SK-N-SH treated with all-trans-retinoic acid at 6 μM for 48 hours (cell line): ENCODE measurements at regions not wholly inside any gene's neighbourhood (a gene's known extent, or its start where the extent isn't known, plus 50 kb on each side); places are given as distances from the start of the nearest gene placed in this dataset.

Source experiments
- ATAC-seq: fragments of 200-7000 bp; cut with Tn5 transposase; 3 replicates; pipeline ENCODE4 v1.9.1; 2020; ENCODE audit warnings: mild to moderate bottlenecking, moderate library complexity
- ARNTL ChIP-seq: fragments of 450-650 bp; formaldehyde crosslinking; IDR thresholded peaks from 2 replicates; pipeline ENCODE4 v1.5.0; 2020; ENCODE audit warnings: low read depth, mild to moderate bottlenecking, moderate library complexity, borderline replicate concordance
- BACH2 ChIP-seq: fragments of 250-450 bp; sonication (Bioruptor Pico); IDR thresholded peaks from 2 replicates; pipeline ENCODE4 v1.9.0; 2021; ENCODE audit warnings: mild to moderate bottlenecking, borderline replicate concordance
- CREB5 ChIP-seq: fragments of 250-450 bp; sonication (Bioruptor Pico); IDR thresholded peaks from 2 replicates; pipeline ENCODE4 v1.5.1; 2020; ENCODE audit warnings: low read depth, mild to moderate bottlenecking, moderate library complexity
- CSDC2 ChIP-seq: fragments of 250-450 bp; sonication (Bioruptor Pico); IDR thresholded peaks from 2 replicates; pipeline ENCODE4 v1.5.0; 2020; ENCODE audit warnings: mild to moderate bottlenecking, moderate library complexity
- CSRNP3 ChIP-seq: fragments of 250-450 bp; sonication (Bioruptor Pico); IDR thresholded peaks from 2 replicates; pipeline ENCODE4 v1.5.1; 2021; ENCODE audit warnings: mild to moderate bottlenecking, moderate library complexity
- ESRRG ChIP-seq: fragments of 250-450 bp; sonication (Bioruptor Pico); IDR thresholded peaks from 2 replicates; pipeline ENCODE4 v1.6.1; 2021; ENCODE audit warnings: mild to moderate bottlenecking
- GLIS3 ChIP-seq: fragments of 250-450 bp; sonication (Bioruptor Pico); IDR thresholded peaks from 2 replicates; pipeline ENCODE4 v1.5.0; 2020; ENCODE audit warnings: mild to moderate bottlenecking, moderate library complexity
- ISL1 ChIP-seq: fragments of 250-450 bp; sonication (Bioruptor Pico); IDR thresholded peaks from 2 replicates; pipeline ENCODE4 v2.1.2; 2022; ENCODE audit warnings: mild to moderate bottlenecking, moderate library complexity
- OSR1 ChIP-seq: fragments of 250-450 bp; sonication (Bioruptor Pico); IDR thresholded peaks from 2 replicates; pipeline ENCODE4 v1.8.0; 2022; ENCODE audit warnings: moderate library complexity, mild to moderate bottlenecking, inconsistent platforms
- POU6F1 ChIP-seq: fragments of 250-450 bp; sonication (Bioruptor Pico); IDR thresholded peaks from 2 replicates; pipeline ENCODE4 v1.8.0; 2021; ENCODE audit warnings: low read depth, mild to moderate bottlenecking, moderate library complexity, borderline replicate concordance
- PPARA ChIP-seq: fragments of 250-450 bp; sonication (Bioruptor Pico); IDR thresholded peaks from 2 replicates; pipeline ENCODE4 v1.5.0; 2020; ENCODE audit warnings: mild to moderate bottlenecking, borderline replicate concordance
- RARB ChIP-seq: fragments of 250-450 bp; sonication (Bioruptor Pico); IDR thresholded peaks from 2 replicates; pipeline ENCODE4 v1.8.0; 2021; ENCODE audit warnings: mild to moderate bottlenecking, moderate library complexity
- TOX ChIP-seq: fragments of 250-450 bp; sonication (Bioruptor Pico); IDR thresholded peaks from 2 replicates; pipeline ENCODE4 v1.8.0; 2021; ENCODE audit warnings: mild to moderate bottlenecking, moderate library complexity, borderline replicate concordance
- TSHZ2 ChIP-seq: fragments of 250-450 bp; sonication (Bioruptor Pico); IDR thresholded peaks from 2 replicates; pipeline ENCODE4 v1.5.0; 2020; ENCODE audit warnings: mild to moderate bottlenecking, moderate library complexity
- ZC3H10 ChIP-seq: fragments of 250-450 bp; sonication (Bioruptor Pico); IDR thresholded peaks from 2 replicates; pipeline ENCODE4 v1.5.1; 2021; ENCODE audit warnings: mild to moderate bottlenecking, moderate library complexity
- ZFP3 ChIP-seq: fragments of 250-450 bp; sonication (Bioruptor Pico); IDR thresholded peaks from 2 replicates; pipeline ENCODE4 v1.5.0; 2020; ENCODE audit warnings: mild to moderate bottlenecking, moderate library complexity
- ZFP30 ChIP-seq: fragments of 450-650 bp; formaldehyde crosslinking; IDR thresholded peaks from 2 replicates; pipeline ENCODE4 v1.5.0; 2022; ENCODE audit warnings: mild to moderate bottlenecking, moderate library complexity
- ZNF565 ChIP-seq: fragments of 450-650 bp; formaldehyde crosslinking; conservative IDR thresholded peaks from 2 replicates; pipeline ENCODE4 v1.5.0; 2020; ENCODE audit warnings: low read depth, mild to moderate bottlenecking, moderate library complexity
- ZNF70 ChIP-seq: fragments of 450-650 bp; formaldehyde crosslinking; IDR thresholded peaks from 2 replicates; pipeline ENCODE4 v1.5.0; 2020; ENCODE audit warnings: mild to moderate bottlenecking, moderate library complexity
- ZNF8 ChIP-seq: fragments of 450-650 bp; formaldehyde crosslinking; IDR thresholded peaks from 2 replicates; pipeline ENCODE4 v1.5.0; 2020; ENCODE audit warnings: mild to moderate bottlenecking, moderate library complexity

- TF ChIP-seq GLIS3 (CRISPR knock-in tag) (no peak), RARB (CRISPR knock-in tag) (no peak), CREB5 (no peak), OSR1 (CRISPR knock-in tag) (no peak), CSDC2 (no peak), ZFP3 (CRISPR knock-in tag) (no peak), ARNTL (CRISPR knock-in tag) (no peak), TSHZ2 (CRISPR knock-in tag) (no peak), POU6F1 (CRISPR knock-in tag) (no peak), TOX (no peak), ZNF8 (CRISPR knock-in tag) (no peak), ZC3H10 (CRISPR knock-in tag) (no peak), BACH2 (CRISPR knock-in tag) (no peak), ZNF565 (no peak), ZNF70 (CRISPR knock-in tag) (no peak)
- TF ChIP-seq, all 23 proteins: peak for 0
- no peak for ATAC-seq
These were observed 211.8 kb upstream of the DPH6 start for GRCh38 chr15:35757765-35758164.

GRCh38 chr15:35764661-35765519 is 218.9 kb upstream of the DPH6 start:
- TF ChIP-seq ZFP30 (CRISPR knock-in tag) (no peak), TOX (no peak), ZFP3 (CRISPR knock-in tag) (no peak), POU6F1 (CRISPR knock-in tag) (no peak), ISL1 (CRISPR knock-in tag) (no peak), PPARA (CRISPR knock-in tag) (no peak), OSR1 (CRISPR knock-in tag) (no peak), CSRNP3 (CRISPR knock-in tag) (no peak)
- TF ChIP-seq, all 23 proteins: peak for 0
- ATAC-seq, result no peak

GRCh38 chr15:35768949-35769348 is 223.0 kb upstream of the DPH6 start:
- TF ChIP-seq ZNF565 (no peak), CREB5 (no peak), GLIS3 (CRISPR knock-in tag) (no peak), TOX (no peak), ZFP30 (CRISPR knock-in tag) (no peak), ESRRG (CRISPR knock-in tag) (no peak)
- ATAC-seq, result no peak
